A673 (cell line): ENCODE measurements at regions not wholly inside any gene's neighbourhood (a gene's known extent, or its start where the extent isn't known, plus 50 kb on each side); places are given as distances from the start of the nearest gene placed in this dataset.

Experiments used
- CTCF ChIP-seq: fragments of 300-800, 200-600 bp; sonication (generic); conservative IDR thresholded peaks from 2 replicates; pipeline ENCODE4 v1.5.1; 2017; ENCODE audit warnings: low read depth, mild to moderate bottlenecking, antibody characterized with exemption, low read length, moderate library complexity, mixed read lengths
- EZH2 ChIP-seq: fragments of 200-600 bp; sonication (generic); IDR thresholded peaks from 2 replicates; pipeline ENCODE4 v1.6.1; 2017; ENCODE audit warnings: borderline replicate concordance, low read depth, mild to moderate bottlenecking, mixed read lengths, antibody characterized with exemption, low read length; ENCODE audit not compliant: poor library complexity, severe bottlenecking

GRCh38 chr2:241952816-241953215, 83.3 kb downstream of the RTP5 start:
- no peak for TF ChIP-seq CTCF
- TF ChIP-seq EZH2: no peak
